Endothelial cell of umbilical vein (primary cell): ENCODE measurements at regions not wholly inside any gene's neighbourhood (a gene's known extent, or its start where the extent isn't known, plus 50 kb on each side); places are given as distances from the start of the nearest gene placed in this dataset.

Source experiments
- EZH2 ChIP-seq: IDR thresholded peaks from 2 replicates; pipeline ENCODE4 v1.6.1; 2012; ENCODE audit warnings: borderline replicate concordance, low read depth, mild to moderate bottlenecking, moderate library complexity, low read length, inconsistent platforms; ENCODE audit not compliant: severe bottlenecking
- GATA2 ChIP-seq: IDR thresholded peaks from 2 replicates; pipeline ENCODE4 v1.7.0; 2011; ENCODE audit warnings: low read depth, mild to moderate bottlenecking, moderate library complexity, mixed read lengths, low read length; ENCODE audit not compliant: insufficient read length, insufficient read depth
- POLR2A ChIP-seq: IDR thresholded peaks from 2 replicates; pipeline ENCODE4 v1.6.1; 2012; ENCODE audit warnings: low read depth, mild to moderate bottlenecking, control low read depth, low read length
- POLR2AphosphoS5 ChIP-seq: IDR thresholded peaks from 2 replicates; pipeline ENCODE4 v1.6.1; 2012; ENCODE audit warnings: low read depth, mild to moderate bottlenecking, control low read depth, low read length, moderate library complexity; ENCODE audit not compliant: insufficient read depth
- TF ChIP-seq, protein P1 (sequence below), 2 donors: IDR thresholded peaks; 1 replicate in 1 of 2; 2 replicates in 1 of 2; pipeline ENCODE4 v1.5.1; 2011; ENCODE audit warnings: low read length in 2 of 2, mild to moderate bottlenecking in 2 of 2, moderate library complexity in 2 of 2, control low read depth in 1 of 2, inconsistent platforms in 1 of 2, low read depth in 1 of 2; ENCODE audit not compliant: insufficient read depth in 1 of 2; ENCODE audit errors: extremely low read depth in 1 of 2
- TF ChIP-seq, protein P2 (sequence below): IDR thresholded peaks from 2 replicates; pipeline ENCODE4 v1.6.1; 2011; ENCODE audit not compliant: insufficient read depth, insufficient read length

DNA sequence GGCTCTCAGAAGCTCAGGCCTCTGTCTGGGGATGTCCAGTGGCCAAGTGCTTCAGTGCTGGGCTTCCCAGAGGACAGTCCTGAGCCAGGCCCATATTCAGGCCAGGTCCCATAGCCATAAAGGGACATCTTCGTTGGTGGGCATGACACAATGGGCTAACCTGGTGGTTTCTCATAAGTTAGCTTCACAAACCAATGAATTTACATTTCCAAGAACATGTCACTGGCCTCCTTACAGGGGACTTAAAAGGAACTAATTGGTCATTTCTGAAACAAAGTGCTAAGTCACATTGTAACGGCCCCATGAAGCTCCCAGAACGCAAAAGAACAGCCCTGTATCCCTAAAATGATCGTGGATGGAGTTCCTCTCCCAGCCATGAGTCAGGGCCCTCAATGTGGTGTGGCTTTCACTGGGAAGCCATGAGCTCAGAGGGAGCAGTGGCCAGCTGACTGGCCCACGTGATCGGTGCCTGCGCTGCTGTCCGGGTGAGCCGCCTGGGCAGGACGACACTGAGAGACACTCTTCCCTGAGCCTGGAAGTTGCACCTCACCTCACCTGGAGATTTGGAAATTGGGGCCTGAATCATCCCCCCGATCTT is 163.7 kb upstream of the APCDD1 start:
- TF ChIP-seq, protein P1, sequence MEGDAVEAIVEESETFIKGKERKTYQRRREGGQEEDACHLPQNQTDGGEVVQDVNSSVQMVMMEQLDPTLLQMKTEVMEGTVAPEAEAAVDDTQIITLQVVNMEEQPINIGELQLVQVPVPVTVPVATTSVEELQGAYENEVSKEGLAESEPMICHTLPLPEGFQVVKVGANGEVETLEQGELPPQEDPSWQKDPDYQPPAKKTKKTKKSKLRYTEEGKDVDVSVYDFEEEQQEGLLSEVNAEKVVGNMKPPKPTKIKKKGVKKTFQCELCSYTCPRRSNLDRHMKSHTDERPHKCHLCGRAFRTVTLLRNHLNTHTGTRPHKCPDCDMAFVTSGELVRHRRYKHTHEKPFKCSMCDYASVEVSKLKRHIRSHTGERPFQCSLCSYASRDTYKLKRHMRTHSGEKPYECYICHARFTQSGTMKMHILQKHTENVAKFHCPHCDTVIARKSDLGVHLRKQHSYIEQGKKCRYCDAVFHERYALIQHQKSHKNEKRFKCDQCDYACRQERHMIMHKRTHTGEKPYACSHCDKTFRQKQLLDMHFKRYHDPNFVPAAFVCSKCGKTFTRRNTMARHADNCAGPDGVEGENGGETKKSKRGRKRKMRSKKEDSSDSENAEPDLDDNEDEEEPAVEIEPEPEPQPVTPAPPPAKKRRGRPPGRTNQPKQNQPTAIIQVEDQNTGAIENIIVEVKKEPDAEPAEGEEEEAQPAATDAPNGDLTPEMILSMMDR (IDR thresholded peaks at IDR 0.05; ENCODE audit: extremely low read depth in 1 of 2, insufficient read depth in 1 of 2, low read depth in 1 of 2, low read length in 2 of 2): no peak
- TF ChIP-seq POLR2A: no peak
- TF ChIP-seq POLR2AphosphoS5: no peak
- TF ChIP-seq, protein P2, sequence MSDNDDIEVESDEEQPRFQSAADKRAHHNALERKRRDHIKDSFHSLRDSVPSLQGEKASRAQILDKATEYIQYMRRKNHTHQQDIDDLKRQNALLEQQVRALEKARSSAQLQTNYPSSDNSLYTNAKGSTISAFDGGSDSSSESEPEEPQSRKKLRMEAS: no peak
- TF ChIP-seq GATA2: no peak
- TF ChIP-seq EZH2: no peak
